GM19025 (cell line): ENCODE measurements at regions not wholly inside any gene's neighbourhood (a gene's known extent, or its start where the extent isn't known, plus 50 kb on each side); places are given as distances from the start of the nearest gene placed in this dataset.
"Not testable (repeated sequence)": the region's sequence is repeated elsewhere in the genome, so short reads cannot be mapped to it uniquely, and the experiment has no call there.

Experiments
- ATAC-seq: cut with Tn5 transposase; IDR thresholded peaks from one replicate; pipeline ENCODE4 v1.9.1; 2021; ENCODE audit warnings: mild to moderate bottlenecking, low read depth, moderate library complexity; ENCODE audit not compliant: unreplicated experiment

DNA sequence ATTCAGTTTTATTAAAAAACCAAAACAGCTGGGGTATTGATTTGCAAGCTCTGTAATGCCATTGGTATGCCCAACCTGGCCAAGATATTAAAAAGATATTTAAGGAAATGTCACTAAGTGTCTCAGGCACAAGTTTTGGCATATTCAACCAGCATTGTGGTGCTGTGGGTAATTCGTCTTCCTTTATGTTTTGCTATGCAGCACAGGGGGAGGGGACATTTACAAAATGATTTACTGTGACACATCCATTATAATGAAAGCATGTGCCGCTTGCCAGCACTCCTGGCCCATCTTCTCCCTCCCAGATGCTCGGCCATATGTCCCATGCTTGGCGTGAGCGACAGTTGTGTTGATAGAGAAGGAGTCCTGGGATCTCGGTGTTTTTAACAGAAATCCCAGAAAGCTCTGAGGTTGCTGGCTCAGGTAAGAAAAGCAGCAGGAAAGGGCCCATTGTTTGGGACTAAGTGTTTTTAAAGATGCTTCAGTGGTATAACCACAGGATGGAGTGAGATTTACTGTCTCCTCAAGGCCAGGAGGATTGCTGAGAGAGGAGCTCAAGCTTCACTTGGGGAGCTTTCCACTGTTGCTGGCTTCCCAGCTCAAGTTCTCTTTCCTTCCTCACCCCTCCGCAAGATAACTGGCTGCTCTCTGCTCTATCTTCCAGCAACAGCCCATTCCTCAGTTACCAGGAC lies 158.2 kb upstream of the TSC22D2 start:
- no peak for ATAC-seq

GRCh38 chr3:150248888-150249681 lies 159.0 kb upstream of the TSC22D2 start:
- no peak for ATAC-seq

GRCh38 chr3:150248116-150248887 lies 159.8 kb upstream of the TSC22D2 start:
- ATAC-seq = no peak

DNA sequence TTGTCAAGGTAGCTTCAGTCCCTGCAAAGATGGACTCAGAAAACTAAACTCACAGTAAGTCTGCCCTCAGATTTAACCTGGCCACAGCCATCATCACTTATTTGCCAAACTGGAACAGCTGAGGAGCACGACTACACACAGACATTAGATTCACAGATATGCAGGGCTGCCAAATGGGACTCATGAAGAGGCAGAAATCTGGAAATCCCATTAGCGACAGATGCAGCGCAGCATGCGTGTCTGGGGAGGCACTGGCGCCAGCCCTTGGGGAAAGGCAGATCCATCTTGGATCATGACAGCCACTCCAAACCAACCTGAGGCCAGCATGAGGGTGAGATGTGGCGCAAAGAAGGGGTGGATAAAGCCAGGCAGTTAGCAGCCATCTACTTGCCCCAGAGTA lies 160.7 kb upstream of the TSC22D2 start:
- no peak for ATAC-seq

DNA sequence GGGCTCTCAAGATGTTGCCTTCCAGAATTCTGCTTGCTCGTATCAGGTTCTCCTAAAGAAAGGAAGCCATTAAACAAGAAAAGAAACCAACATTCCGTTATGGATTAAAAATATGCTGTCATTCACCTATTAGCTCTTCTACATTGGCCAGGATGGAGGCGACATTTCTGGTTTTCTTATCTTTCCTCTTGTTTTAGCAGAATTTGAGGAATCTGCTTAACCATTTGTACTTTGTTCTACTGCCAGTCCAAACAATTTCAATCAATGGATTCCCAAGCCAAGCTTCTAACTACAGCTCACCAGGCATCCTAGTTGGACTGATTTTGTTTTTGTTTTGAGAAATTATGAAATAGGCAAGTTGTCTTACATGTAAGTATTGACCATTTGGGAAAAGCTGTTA lies 164.6 kb upstream of the TSC22D2 start:
- ATAC-seq = no peak

DNA sequence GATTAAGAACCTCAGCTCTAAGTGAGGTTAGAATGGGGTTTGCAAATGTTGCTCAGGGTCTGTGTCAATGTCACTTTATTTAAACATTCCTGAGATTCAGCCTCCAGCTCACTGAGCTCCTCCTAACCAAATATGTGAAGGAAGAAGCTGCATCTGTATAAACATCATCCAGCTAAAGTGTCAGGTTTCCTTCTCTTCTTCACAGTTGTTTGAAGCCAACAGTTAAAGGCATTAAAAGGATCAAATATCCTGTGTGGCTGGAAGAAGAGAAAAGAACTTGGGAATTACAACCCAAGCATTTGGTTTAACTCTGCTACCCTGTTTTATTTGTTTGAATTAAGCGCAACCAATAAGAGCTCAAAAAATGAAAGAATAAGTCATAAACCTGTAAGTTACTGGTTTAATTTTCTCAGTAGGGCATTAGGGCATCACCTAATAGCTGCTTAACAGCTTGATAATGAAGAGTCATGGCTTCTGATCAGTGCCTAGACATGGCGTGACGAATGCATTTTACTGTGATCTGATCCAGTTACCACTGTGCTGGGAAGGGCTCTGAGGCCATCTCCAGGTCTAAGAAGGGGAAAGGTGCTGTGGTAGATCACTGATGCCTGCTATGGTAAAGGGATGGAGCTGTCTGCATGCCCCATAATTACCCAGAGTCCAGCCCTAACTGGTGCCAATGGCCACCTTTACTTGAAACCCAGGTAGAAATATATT lies 165.7 kb upstream of the TSC22D2 start:
- ATAC-seq = no peak

DNA sequence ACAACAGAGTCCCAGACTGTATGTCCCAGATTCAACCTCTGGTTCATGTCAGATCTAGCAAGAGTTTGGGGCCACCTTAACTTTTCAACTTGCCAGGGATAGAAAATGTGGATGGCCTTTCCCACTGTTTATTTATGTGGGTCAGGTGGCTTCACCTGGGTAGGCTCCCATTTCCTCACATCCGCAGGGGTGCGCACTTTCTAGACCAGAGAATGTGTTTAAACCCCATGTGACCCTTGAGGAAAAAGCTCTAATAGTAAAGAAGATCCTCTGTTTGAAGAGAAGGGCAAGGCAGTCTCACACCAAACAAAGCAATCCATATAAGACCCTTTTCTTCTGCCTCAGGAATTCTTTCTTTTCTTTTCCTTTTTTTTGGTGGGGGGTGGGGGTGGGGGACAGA lies 167.2 kb upstream of the TSC22D2 start:
- no peak for ATAC-seq

DNA sequence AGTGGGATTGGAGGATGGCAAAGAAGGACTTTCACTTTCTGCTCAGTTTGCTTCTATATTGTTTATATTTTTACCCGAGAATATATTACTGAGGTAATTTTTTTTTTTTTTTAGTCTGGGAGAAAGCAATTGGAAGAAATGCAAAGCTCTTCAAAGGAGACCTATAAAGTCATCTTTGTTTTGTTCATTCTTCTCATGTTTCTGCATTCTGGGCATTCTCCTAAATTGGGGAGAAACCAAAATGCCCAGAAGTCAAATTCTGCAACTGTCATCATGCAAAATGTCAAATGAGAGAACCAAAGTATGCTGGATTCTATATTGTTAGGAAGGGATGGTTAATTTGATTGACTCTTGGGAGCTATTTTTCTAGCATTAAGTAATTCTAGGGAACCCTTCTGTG lies 168.3 kb upstream of the TSC22D2 start:
- ATAC-seq = no peak

- no peak for ATAC-seq
Measured at GRCh38 chr3:150238995-150239619, 169.0 kb upstream of the TSC22D2 start.

GRCh38 chr3:150238048-150238802 lies 169.9 kb upstream of the TSC22D2 start:
- no peak for ATAC-seq

DNA sequence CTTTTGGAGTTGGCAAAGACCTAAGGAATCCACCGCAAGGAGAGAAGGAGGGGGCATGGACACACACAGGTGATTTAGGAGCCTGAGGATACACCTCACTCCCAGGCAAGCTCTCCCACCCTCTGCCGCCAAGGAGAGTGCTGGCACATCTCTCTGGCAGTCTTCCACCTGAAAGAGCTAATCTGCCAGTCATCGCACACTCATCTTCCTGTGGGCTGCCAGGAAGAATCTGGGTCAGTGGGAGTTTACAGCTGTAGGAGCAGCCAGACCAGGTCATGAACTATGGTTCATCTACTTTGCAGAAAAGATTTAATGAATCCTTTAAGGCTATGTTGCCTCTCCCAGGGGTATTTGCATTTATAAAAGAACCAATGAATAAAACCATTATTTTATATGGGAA lies 170.6 kb upstream of the TSC22D2 start:
- no peak for ATAC-seq

DNA sequence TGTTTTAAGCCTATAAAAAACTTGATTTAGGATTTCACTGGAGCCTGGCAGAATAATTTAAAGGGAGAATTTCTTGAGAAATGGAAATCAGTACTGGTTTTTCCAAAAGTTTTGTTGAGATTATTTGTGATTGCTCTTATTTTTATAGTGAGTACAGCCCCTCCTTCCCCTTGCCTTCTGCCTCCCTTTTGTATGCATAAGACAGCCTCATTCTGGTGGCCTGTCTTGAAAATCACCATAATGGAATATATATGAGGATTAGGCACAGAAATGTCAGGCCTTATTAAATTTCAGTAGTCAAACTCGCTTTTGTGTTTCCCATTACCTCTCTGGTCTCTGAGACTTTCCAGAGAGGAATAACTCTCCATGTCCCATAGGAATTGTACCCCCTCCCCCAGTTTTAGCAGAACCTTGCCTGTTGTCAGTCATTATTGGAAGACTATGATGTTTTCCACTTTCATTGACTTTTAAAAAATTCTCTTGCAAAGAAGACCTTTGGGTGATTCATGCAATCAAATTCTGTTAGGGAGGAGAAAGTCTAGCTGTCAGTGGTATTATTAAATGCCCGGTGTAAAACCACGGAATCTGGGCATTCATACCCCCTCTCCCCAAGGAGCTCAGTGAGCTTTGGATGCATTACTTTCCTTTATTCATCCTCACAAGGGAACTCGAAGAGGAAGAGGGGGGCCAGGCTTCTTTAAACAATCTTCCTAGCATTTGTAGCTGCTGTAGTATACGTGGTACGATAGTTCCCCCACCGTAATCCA lies 171.6 kb upstream of the TSC22D2 start:
- ATAC-seq = no peak

DNA sequence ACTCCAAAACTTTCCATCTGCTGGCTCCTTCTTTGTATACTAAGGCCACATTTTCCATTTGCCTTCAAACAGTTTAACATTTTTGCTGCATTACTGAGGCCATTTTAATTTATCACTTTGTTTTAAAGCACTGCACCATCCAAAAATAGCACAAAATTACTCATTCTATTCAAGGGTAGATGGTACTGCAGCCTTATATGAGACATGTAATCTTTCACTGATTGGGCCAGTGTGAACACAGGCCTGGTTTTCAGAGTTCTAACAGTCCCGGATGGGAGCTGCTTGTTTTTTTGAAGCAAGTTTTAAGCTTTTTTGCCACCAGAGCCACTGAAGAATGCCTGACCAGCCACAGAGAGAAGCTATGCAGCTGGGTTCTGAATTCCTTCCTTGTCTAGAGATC lies 172.3 kb upstream of the TSC22D2 start:
- no peak for ATAC-seq

DNA sequence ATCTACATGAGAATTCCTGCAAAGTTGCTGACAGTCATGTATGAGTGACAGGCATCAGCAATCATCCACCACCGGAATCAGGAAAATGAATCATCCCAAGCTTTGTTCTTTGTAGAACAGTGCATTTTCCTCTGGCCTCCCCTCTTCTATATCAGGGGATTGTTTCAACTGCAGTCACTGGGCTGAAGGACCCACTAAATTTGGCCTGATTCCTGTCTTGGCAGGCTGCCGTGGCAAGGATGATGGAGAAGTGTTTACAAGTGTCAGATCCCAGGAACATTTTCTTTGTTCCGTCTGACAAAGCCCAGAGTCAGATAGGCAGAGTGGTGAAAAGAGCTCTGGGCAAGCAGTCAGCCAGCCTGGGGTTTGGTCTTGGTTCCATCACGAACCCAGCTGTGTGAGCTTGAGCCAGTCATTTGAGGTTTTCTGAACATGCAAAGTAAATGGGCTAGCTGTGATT lies 175.1 kb upstream of the TSC22D2 start:
- no peak for ATAC-seq

DNA sequence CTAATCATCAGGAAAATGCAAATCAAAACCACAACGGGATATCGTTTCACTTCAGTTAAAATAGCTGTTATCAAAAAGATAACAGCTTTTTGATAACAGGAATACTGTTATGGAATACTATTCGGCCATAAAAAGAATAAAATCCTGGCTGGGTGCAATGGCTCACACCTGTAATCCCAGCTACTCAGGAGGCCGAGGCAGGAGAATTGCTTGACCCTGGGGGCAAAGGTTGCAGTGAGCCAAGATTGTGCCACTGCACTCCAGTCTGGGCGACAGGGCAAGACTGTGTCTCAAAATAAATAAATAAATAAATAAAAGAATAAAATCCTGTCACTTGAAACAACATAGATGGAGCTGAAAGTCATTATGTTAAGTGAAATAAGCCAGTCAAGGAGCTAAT lies 178.1 kb upstream of the TSC22D2 start:
- no peak for ATAC-seq

- not testable (repeated sequence) for ATAC-seq
Measured at GRCh38 chr3:150228626-150229025, 179.5 kb upstream of the TSC22D2 start.

DNA sequence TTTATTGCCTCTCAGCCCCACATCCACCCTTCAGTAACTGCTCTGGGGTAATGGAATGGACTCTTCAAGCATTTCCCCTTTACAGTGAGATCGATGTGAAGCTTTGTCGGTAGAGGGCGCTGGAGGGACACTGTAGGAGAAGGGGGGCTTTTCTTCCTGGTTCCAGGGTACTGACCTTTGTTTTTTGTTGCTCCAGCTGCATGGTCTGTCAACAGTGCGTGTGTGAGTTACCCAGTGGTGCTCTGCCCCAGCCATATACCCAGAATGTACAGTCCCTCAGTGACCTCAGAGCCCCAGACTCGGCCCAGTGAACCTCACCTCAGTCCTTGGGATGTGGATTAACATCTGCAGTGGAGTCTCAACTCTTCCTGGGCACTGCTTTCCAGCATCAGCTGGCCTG lies 180.3 kb upstream of the TSC22D2 start:
- ATAC-seq = no peak

- ATAC-seq = no peak
Measured at GRCh38 chr3:150225986-150226385, 182.1 kb upstream of the TSC22D2 start.

- ATAC-seq = no peak
Measured at GRCh38 chr3:150223558-150223957, 184.5 kb upstream of the TSC22D2 start.
